ENCODE measurements at regions not wholly inside any gene's neighbourhood (a gene's known extent, or its start where the extent isn't known, plus 50 kb on each side); places are given as distances from the start of the nearest gene placed in this dataset.

DNA sequence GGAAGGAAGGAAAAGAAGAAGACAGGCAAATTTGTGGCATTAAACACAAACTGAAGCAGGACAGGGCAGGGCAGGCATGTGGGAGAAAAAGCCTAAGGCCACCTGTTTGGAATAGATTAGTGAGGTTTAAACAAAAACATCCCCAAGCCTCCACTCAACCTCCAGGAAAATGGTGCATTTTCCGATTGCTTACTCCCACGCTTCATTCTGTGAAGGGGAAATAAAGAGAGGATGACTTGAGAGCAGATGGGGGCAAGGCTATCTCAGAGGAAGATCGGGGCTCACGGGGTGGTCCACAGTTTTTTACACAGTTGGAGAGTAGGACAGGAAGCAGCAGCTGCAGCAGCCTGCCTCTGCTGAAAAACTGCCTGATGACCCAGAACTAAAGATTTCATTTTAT is 250.9 kb downstream of the DUSP6 start:
- TF ChIP-seq POLR2AphosphoS2 (conservative IDR thresholded peaks at IDR 0.05; ENCODE audit: low read length) (no peak), BHLHE40 (IDR thresholded peaks at IDR 0.05; ENCODE audit: low read depth, low read length) (no peak), EP300 (IDR thresholded peaks at IDR 0.05) (no peak), JUNB (IDR thresholded peaks at IDR 0.05) (no peak), MAFK (IDR thresholded peaks at IDR 0.05; ENCODE audit: partially characterized antibody) (no peak), POLR2A (IDR thresholded peaks at IDR 0.05; ENCODE audit: low read length) (no peak), TP53 (CRISPR knock-in tag; IDR thresholded peaks at IDR 0.05) (no peak), NPAS2 (CRISPR knock-in tag; IDR thresholded peaks at IDR 0.05; ENCODE audit: borderline replicate concordance) (no peak), JUN (IDR thresholded peaks at IDR 0.05) (no peak)
- TF ChIP-seq, protein P1, sequence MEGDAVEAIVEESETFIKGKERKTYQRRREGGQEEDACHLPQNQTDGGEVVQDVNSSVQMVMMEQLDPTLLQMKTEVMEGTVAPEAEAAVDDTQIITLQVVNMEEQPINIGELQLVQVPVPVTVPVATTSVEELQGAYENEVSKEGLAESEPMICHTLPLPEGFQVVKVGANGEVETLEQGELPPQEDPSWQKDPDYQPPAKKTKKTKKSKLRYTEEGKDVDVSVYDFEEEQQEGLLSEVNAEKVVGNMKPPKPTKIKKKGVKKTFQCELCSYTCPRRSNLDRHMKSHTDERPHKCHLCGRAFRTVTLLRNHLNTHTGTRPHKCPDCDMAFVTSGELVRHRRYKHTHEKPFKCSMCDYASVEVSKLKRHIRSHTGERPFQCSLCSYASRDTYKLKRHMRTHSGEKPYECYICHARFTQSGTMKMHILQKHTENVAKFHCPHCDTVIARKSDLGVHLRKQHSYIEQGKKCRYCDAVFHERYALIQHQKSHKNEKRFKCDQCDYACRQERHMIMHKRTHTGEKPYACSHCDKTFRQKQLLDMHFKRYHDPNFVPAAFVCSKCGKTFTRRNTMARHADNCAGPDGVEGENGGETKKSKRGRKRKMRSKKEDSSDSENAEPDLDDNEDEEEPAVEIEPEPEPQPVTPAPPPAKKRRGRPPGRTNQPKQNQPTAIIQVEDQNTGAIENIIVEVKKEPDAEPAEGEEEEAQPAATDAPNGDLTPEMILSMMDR (IDR thresholded peaks at IDR 0.05): no peak
- TF ChIP-seq, protein P2, sequence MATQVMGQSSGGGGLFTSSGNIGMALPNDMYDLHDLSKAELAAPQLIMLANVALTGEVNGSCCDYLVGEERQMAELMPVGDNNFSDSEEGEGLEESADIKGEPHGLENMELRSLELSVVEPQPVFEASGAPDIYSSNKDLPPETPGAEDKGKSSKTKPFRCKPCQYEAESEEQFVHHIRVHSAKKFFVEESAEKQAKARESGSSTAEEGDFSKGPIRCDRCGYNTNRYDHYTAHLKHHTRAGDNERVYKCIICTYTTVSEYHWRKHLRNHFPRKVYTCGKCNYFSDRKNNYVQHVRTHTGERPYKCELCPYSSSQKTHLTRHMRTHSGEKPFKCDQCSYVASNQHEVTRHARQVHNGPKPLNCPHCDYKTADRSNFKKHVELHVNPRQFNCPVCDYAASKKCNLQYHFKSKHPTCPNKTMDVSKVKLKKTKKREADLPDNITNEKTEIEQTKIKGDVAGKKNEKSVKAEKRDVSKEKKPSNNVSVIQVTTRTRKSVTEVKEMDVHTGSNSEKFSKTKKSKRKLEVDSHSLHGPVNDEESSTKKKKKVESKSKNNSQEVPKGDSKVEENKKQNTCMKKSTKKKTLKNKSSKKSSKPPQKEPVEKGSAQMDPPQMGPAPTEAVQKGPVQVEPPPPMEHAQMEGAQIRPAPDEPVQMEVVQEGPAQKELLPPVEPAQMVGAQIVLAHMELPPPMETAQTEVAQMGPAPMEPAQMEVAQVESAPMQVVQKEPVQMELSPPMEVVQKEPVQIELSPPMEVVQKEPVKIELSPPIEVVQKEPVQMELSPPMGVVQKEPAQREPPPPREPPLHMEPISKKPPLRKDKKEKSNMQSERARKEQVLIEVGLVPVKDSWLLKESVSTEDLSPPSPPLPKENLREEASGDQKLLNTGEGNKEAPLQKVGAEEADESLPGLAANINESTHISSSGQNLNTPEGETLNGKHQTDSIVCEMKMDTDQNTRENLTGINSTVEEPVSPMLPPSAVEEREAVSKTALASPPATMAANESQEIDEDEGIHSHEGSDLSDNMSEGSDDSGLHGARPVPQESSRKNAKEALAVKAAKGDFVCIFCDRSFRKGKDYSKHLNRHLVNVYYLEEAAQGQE (IDR thresholded peaks at IDR 0.05): no peak
- TF ChIP-seq, protein P3, sequence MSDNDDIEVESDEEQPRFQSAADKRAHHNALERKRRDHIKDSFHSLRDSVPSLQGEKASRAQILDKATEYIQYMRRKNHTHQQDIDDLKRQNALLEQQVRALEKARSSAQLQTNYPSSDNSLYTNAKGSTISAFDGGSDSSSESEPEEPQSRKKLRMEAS (IDR thresholded peaks at IDR 0.05): no peak
